ENCODE measurements at regions not wholly inside any gene's neighbourhood (a gene's known extent, or its start where the extent isn't known, plus 50 kb on each side); places are given as distances from the start of the nearest gene placed in this dataset.

DNA sequence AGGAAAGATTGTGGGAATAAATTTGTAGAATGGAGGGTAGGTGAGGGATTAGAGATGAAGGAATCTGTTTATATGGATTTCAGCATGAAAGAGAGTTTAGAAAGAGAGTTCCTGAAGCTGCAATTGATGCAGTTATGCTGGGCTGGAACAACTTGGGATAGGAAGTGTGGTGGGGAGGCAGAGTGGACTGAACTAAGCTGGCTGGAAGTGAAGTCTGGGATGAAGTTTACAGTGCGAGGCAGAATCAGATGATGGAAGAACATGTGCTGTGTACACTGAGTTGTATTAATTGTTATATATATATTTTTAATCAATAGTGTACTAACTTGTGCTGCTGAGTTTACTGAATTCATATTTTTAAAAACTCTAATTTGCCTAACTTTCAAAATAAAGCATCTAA is 461.9 kb downstream of the SPRY1 start:
- Histone ChIP-seq H3K4me3 (no peak overlapping the region), H3K27ac (peak overlapping the region in 1 of 4 donors; percentile 65), H3K9me3 (no peaks in the 10 kb centered on the region), H3K27me3 (no peaks in the 10 kb centered on the region), H3K36me3 (no peaks in the 10 kb centered on the region), H3K4me1 (peaks cover 0 to 33% (median 0%) of the 10 kb centered on the region in 3 donors)
- DNase-seq, result no peak
- intact Hi-C loops (cut with DNase I), result no loop called here
- 90 to 94% methylated on average over 1 of the region's 1 CpG for WGBS, 2 donors
- TF ChIP-seq, protein P1, sequence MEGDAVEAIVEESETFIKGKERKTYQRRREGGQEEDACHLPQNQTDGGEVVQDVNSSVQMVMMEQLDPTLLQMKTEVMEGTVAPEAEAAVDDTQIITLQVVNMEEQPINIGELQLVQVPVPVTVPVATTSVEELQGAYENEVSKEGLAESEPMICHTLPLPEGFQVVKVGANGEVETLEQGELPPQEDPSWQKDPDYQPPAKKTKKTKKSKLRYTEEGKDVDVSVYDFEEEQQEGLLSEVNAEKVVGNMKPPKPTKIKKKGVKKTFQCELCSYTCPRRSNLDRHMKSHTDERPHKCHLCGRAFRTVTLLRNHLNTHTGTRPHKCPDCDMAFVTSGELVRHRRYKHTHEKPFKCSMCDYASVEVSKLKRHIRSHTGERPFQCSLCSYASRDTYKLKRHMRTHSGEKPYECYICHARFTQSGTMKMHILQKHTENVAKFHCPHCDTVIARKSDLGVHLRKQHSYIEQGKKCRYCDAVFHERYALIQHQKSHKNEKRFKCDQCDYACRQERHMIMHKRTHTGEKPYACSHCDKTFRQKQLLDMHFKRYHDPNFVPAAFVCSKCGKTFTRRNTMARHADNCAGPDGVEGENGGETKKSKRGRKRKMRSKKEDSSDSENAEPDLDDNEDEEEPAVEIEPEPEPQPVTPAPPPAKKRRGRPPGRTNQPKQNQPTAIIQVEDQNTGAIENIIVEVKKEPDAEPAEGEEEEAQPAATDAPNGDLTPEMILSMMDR (IDR thresholded peaks at IDR 0.05), result no peak
- TF ChIP-seq POLR2A (IDR thresholded peaks at IDR 0.05), result no peak

GRCh38 chr4:123862812-123863211 is 466.2 kb downstream of the SPRY1 start:
- TF ChIP-seq POLR2A (IDR thresholded peaks at IDR 0.05), result no peak
- TF ChIP-seq, protein P1 (IDR thresholded peaks at IDR 0.05), result no peak
- DNase-seq, result no peak
- Histone ChIP-seq H3K27me3 (no peaks in the 10 kb centered on the region), H3K4me1 (peaks cover 0 to 3% (median 0%) of the 10 kb centered on the region in 3 donors), H3K9me3 (no peaks in the 10 kb centered on the region), H3K36me3 (no peaks in the 10 kb centered on the region), H3K27ac (no peak overlapping the region), H3K4me3 (no peak overlapping the region)
- intact Hi-C loops (cut with DNase I), result no loop called here
- 56 to 57% methylated on average over 4 of the region's 4 CpGs for WGBS, 2 donors

DNA sequence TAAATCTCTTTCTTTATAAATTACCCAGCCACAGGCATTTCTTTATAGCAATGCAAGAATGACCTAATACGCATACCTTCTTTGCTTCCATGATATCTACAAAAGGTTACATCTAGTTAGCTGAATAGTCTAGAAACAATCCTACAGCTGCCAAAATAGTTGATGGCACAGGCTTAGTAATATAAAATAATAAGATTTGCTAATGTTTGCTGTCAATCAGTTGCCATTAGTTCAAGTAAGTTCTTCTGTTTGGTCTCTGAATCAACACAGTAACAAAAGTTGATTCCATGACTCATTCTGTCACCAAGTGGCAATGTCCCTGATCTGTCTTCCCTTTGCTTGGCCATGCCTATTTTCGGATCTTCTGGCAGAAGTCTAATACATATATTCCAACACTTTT is 470.2 kb downstream of the SPRY1 start:
- intact Hi-C loops (cut with DNase I), result no loop called here
- TF ChIP-seq, protein P1 (IDR thresholded peaks at IDR 0.05), result no peak
- no peak for TF ChIP-seq POLR2A (IDR thresholded peaks at IDR 0.05)
- 71 to 75% methylated on average over 2 of the region's 2 CpGs for WGBS, 2 donors

DNA sequence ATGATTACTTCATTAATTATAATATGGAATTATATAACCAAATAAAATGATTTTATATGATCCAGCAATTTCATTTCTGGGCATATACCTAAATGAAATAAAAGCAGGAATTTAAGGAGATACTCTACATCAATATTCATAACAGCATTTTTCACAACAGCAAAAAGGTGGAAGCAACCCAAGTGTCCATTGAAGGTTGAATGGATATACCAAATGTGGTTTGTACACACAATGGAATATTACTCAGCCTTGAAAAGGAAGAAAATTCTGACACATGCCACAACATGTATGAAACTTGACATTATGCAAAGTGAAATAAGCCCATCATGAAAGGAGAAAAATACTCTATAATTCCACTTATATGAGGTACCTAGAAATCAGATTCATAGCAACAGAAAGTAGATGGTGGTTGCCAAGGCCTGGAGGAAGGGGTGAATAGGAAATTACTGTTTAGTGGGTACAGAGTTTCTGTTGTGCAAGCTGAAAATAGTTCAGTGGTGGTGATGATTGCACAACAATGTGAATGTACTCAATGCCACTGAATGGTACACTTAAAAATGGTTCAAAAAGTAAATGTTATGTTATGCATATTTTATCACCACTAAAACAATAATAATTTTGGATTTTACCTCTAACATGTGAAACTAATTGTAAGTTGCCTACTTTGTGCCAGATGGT is 471.5 kb downstream of the SPRY1 start:
- no peak overlapping the region for H3K4me3 ChIP-seq
- H3K27me3 ChIP-seq, result no peaks in the 10 kb centered on the region
- no peak overlapping the region for H3K27ac ChIP-seq
- intact Hi-C loops (cut with DNase I), result no loop called here
- H3K9me3 ChIP-seq, result no peaks in the 10 kb centered on the region
- no peaks in the 10 kb centered on the region for H3K4me1 ChIP-seq
- H3K36me3 ChIP-seq, result no peaks in the 10 kb centered on the region
- no peak for DNase-seq
- TF ChIP-seq, protein P1 (IDR thresholded peaks at IDR 0.05), result no peak
- no peak for TF ChIP-seq POLR2A (IDR thresholded peaks at IDR 0.05)

More for the DNA sequence above, 470.2 kb downstream of the SPRY1 start:
- H3K9me3 ChIP-seq, result no peaks in the 10 kb centered on the region
- no peaks in the 10 kb centered on the region for H3K4me1 ChIP-seq
- H3K27me3 ChIP-seq, result no peaks in the 10 kb centered on the region
- no peaks in the 10 kb centered on the region for H3K36me3 ChIP-seq
- H3K4me3 ChIP-seq, result no peak overlapping the region
- no peak for DNase-seq
- no peak overlapping the region for H3K27ac ChIP-seq

GRCh38 chr4:123869286-123870215 is 473.0 kb downstream of the SPRY1 start:
- Histone ChIP-seq H3K27me3 (no peaks in the 10 kb centered on the region), H3K4me1 (no peaks in the 10 kb centered on the region), H3K27ac (peak overlapping the region in 2 of 4 donors; percentile 40), H3K4me3 (no peak overlapping the region), H3K36me3 (no peaks in the 10 kb centered on the region), H3K9me3 (no peaks in the 10 kb centered on the region)
- no peak for DNase-seq
- 78 to 82% methylated on average over 3 of the region's 3 CpGs for WGBS, 2 donors
- TF ChIP-seq, protein P1 (IDR thresholded peaks at IDR 0.05), result no peak
- TF ChIP-seq POLR2A (IDR thresholded peaks at IDR 0.05), result no peak
- intact Hi-C loops (cut with DNase I), result no loop called here

All from esophagus squamous epithelium (tissue), 5 donors.